Colon (tissue), 2 donors: ENCODE measurements at regions not wholly inside any gene's neighbourhood (a gene's known extent, or its start where the extent isn't known, plus 50 kb on each side); places are given as distances from the start of the nearest gene placed in this dataset.
"Not testable (repeated sequence)": the region's sequence is repeated elsewhere in the genome, so short reads cannot be mapped to it uniquely, and the experiment has no call there.

Source experiments
- FAIRE-seq: peaks from 2 replicates; lab custom pipeline; 2012; peaks lifted over from hg19 to GRCh38; lab: Jason Lieb, UNC
- donor health status: control.
- donor health status: control.

GRCh38 chrX:150125045-150125444, 186.8 kb upstream of the EOLA2 start:
- not testable (repeated sequence) for FAIRE-seq

- no peak for FAIRE-seq
These were observed 188.9 kb upstream of the EOLA2 start for GRCh38 chrX:150127216-150127615.

GRCh38 chrX:150143721-150144440, 205.6 kb upstream of the EOLA2 start:
- no peak for FAIRE-seq

GRCh38 chrX:150146271-150146896, 208.1 kb upstream of the EOLA2 start:
- FAIRE-seq, result no peak

- FAIRE-seq, result no peak
These were observed 210.7 kb upstream of the EOLA2 start for GRCh38 chrX:150148749-150149672.

- FAIRE-seq, result no peak
These were observed 211.9 kb upstream of the EOLA2 start for GRCh38 chrX:150150076-150150779.

- FAIRE-seq, result no peak
These were observed 212.4 kb upstream of the MAMLD1 start for GRCh38 chrX:150150780-150151125.

- no peak for FAIRE-seq
These were observed 211.1 kb upstream of the MAMLD1 start for GRCh38 chrX:150152036-150152435.

GRCh38 chrX:150152546-150152945, 210.6 kb upstream of the MAMLD1 start:
- no peak for FAIRE-seq

GRCh38 chrX:150155436-150156035, 207.6 kb upstream of the MAMLD1 start:
- no peak for FAIRE-seq

- FAIRE-seq, result no peak
These were observed 206.5 kb upstream of the MAMLD1 start for GRCh38 chrX:150156615-150157014.

GRCh38 chrX:150157291-150157690, 205.8 kb upstream of the MAMLD1 start:
- no peak for FAIRE-seq

GRCh38 chrX:150158554-150159332, 204.4 kb upstream of the MAMLD1 start:
- FAIRE-seq, result no peak

GRCh38 chrX:150159537-150159936, 203.6 kb upstream of the MAMLD1 start:
- no peak for FAIRE-seq

- no peak for FAIRE-seq
These were observed 202.5 kb upstream of the MAMLD1 start for GRCh38 chrX:150160656-150161055.

GRCh38 chrX:150161193-150161592, 201.9 kb upstream of the MAMLD1 start:
- no peak for FAIRE-seq

GRCh38 chrX:150162141-150162540, 201.0 kb upstream of the MAMLD1 start:
- no peak for FAIRE-seq

- FAIRE-seq, result no peak
These were observed 199.7 kb upstream of the MAMLD1 start for GRCh38 chrX:150163221-150163930.

- FAIRE-seq, result no peak
These were observed 199.0 kb upstream of the MAMLD1 start for GRCh38 chrX:150163956-150164726.
